HepG2 (cell line): ENCODE measurements at regions not wholly inside any gene's neighbourhood (a gene's known extent, or its start where the extent isn't known, plus 50 kb on each side); places are given as distances from the start of the nearest gene placed in this dataset.

Experiments
- ATAC-seq: fragments of 200-7000 bp; cut with Tn5 transposase; 3 replicates; pipeline ENCODE4 v1.9.1; 2020; ENCODE audit warnings: mild to moderate bottlenecking, moderate library complexity
- BruUV-seq: library from RNA; stranded (reverse); fragments of 400-500 nt; replicated peaks from 2 replicates; lab custom pipeline; 2021; lab: Mats Ljungman, UMichigan
- CTCF ChIA-PET: fragments of 300-600 bp; formaldehyde crosslinking; extraction: SDS; loops from one replicate; lab custom pipeline; 2021; ENCODE audit warnings: low total read pairs, inconsistent platforms, low intra/inter-chr PET ratio; lab: Yijun Ruan, JAX
- POLR2A ChIA-PET: fragments of 350-600 bp; sonication (Branson Sonifier 250); formaldehyde crosslinking; loops from one replicate; lab custom pipeline; 2020; ENCODE audit warnings: antibody characterized with exemption, inconsistent platforms; lab: Yijun Ruan, JAX
- DNase-seq: peaks from one replicate; pipeline ENCODE4 v3.0.0-alpha.2; 2015; ENCODE audit warnings: low spot score
- FAIRE-seq: peaks from 3 replicates; lab custom pipeline; 2011; peaks lifted over from hg19 to GRCh38; lab: Jason Lieb, UNC
- H2AFZ ChIP-seq: one replicate; pipeline ENCODE4 v1.6.1; 2011; ENCODE audit warnings: low read length, inconsistent platforms
- H3K27ac ChIP-seq: fragments of 300-600 bp; 3 replicates; pipeline ENCODE4 v1.8.0; 2011; ENCODE audit warnings: mixed run types, mild to moderate bottlenecking, mixed read lengths, low read length, inconsistent platforms; ENCODE audit not compliant: insufficient read depth; ENCODE audit errors: extremely low read length
- H3K27me3 ChIP-seq, 2 experiments: fragments of 200-600 bp in 1 of 2; 2 replicates in 1 of 2; 3 replicates in 1 of 2; pipeline versions ENCODE4 v1.6.0 to v1.8.0; 2011; ENCODE audit warnings: low read length in 2 of 2, mild to moderate bottlenecking in 2 of 2, moderate library complexity in 2 of 2, inconsistent platforms in 1 of 2; ENCODE audit not compliant: insufficient read depth in 2 of 2, control insufficient read depth in 1 of 2
- H3K36me3 ChIP-seq, 2 experiments: fragments of 200-600 bp in 1 of 2; replicated peaks in 1 of 2; 2 replicates in 1 of 2; 3 replicates in 1 of 2; pipeline versions ENCODE4 v1.5.1 to v1.8.0; 2011; ENCODE audit warnings: low read length in 2 of 2, inconsistent platforms in 1 of 2; ENCODE audit not compliant: insufficient read depth in 2 of 2, control insufficient read depth in 1 of 2
- H3K4me1 ChIP-seq: 2 replicates; pipeline ENCODE4 v1.5.1; 2012; ENCODE audit warnings: low read length, inconsistent platforms; ENCODE audit not compliant: insufficient read depth
- H3K4me2 ChIP-seq: 2 replicates; pipeline ENCODE4 v1.6.0; 2011; ENCODE audit warnings: low read depth, low read length, inconsistent platforms
- H3K4me3 ChIP-seq, 3 experiments: fragments of 200-600 bp in 1 of 3; sonication (generic), shearing (Covaris generic) in 1 of 3; replicated peaks in 1 of 3; 2 replicates each; pipeline ENCODE4 v1.5.1; 2011 to 2016; ENCODE audit warnings: low read length in 3 of 3, inconsistent platforms in 2 of 3, low read depth in 2 of 3, mild to moderate bottlenecking in 2 of 3, control low read depth in 1 of 3, mixed read lengths in 1 of 3; ENCODE audit not compliant: insufficient read depth in 1 of 3
- H3K79me2 ChIP-seq: one replicate; pipeline ENCODE4 v1.6.1; 2011; ENCODE audit warnings: low read length, inconsistent platforms; ENCODE audit not compliant: insufficient read depth
- H3K9ac ChIP-seq: 2 replicates; pipeline ENCODE4 v1.6.0; 2011; ENCODE audit warnings: mild to moderate bottlenecking, low read depth, low read length, inconsistent platforms; ENCODE audit not compliant: insufficient read depth
- H3K9me3 ChIP-seq: 2 replicates; pipeline ENCODE4 v1.5.1; 2012; ENCODE audit warnings: mild to moderate bottlenecking, low read length
- H4K20me1 ChIP-seq: 2 replicates; pipeline ENCODE4 v1.6.0; 2011; ENCODE audit warnings: inconsistent platforms, mild to moderate bottlenecking, low read length, moderate library complexity; ENCODE audit not compliant: insufficient read depth
- HOXA3 ChIP-seq: sonication (generic); formaldehyde crosslinking; IDR thresholded peaks from 2 replicates; pipeline ENCODE4 v1.5.0; 2020; ENCODE audit warnings: missing genetic modification reagents
- MAFF ChIP-seq: IDR thresholded peaks from 2 replicates; pipeline ENCODE4 v1.6.1; 2011; ENCODE audit warnings: low read depth, low read length, improper control_type of control experiment
- ZFYVE20 ChIP-seq: sonication (generic); formaldehyde crosslinking; IDR thresholded peaks from 2 replicates; pipeline ENCODE4 v1.8.0; 2023; ENCODE audit warnings: low read depth, mild to moderate bottlenecking, moderate library complexity, missing genetic modification reagents, borderline replicate concordance
- ZNF563 ChIP-seq: sonication (generic); formaldehyde crosslinking; IDR thresholded peaks from 2 replicates; pipeline ENCODE4 v1.8.0; 2022; ENCODE audit warnings: mild to moderate bottlenecking, moderate library complexity, missing genetic modification reagents
- WGBS: methylation state at CpG from one replicate; pipeline ENCODE4 v1.1.6; 2017; ENCODE audit warnings: low lambda C conversion rate; 5-methylcytosine and 5-hydroxymethylcytosine counted together
- in situ Hi-C: cut with HindIII; loops from 2 replicates; pipeline ENCODE4 v1.10.0; 2017; ENCODE audit warnings: low pct_unique_long_range_greater_than_20kb; ENCODE audit not compliant: extremely low pct_ligation_motif_present
- intact Hi-C: fragments of 100-400 bp; cut with micrococcal nuclease; formaldehyde crosslinking; loops from one replicate; pipeline ENCODE4 v1.10.0; 2022; ENCODE audit not compliant: unreplicated experiment

GRCh38 chr12:89789862-89790261, 81.2 kb upstream of the ATP2B1 start:
- 0% methylated on average over 1 of the region's 1 CpG for WGBS
- H3K9ac ChIP-seq, result no peak overlapping the region
- intact Hi-C loops, result loop anchor here (5.0 kb wide), 1 partner anchor 1372 kb away; no protein-coding TSS in a partner anchor
- no peak overlapping the region for H3K27ac ChIP-seq
- H3K27me3 ChIP-seq, result no peaks in the 10 kb centered on the region
- H3K4me1 ChIP-seq, result no peaks in the 10 kb centered on the region
- no peak for FAIRE-seq
- ChIA-PET CTCF (no interaction called here), POLR2A (no interaction called here)
- in situ Hi-C loops, result no loop called here
- TF ChIP-seq HOXA3, result no peak
- H3K79me2 ChIP-seq, result no peaks in the 10 kb centered on the region
- ATAC-seq, result no peak
- no peak overlapping the region for H3K4me3 ChIP-seq
- no peak overlapping the region for H3K4me2 ChIP-seq
- H4K20me1 ChIP-seq, result no peaks in the 10 kb centered on the region
- DNase-seq, result no peak
- peaks cover 14% of the 10 kb centered on the region for H3K9me3 ChIP-seq
- H3K36me3 ChIP-seq, result no peaks in the 10 kb centered on the region
- BruUV-seq, result no TSS peak
- no peak overlapping the region for H2AFZ ChIP-seq

GRCh38 chr12:89787763-89788162, 79.1 kb upstream of the ATP2B1 start:
- no peak overlapping the region for H3K4me2 ChIP-seq
- intact Hi-C loops, result no loop called here
- no peaks in the 10 kb centered on the region for H3K79me2 ChIP-seq
- H3K27me3 ChIP-seq, result no peaks in the 10 kb centered on the region
- no peak for ATAC-seq
- H3K36me3 ChIP-seq, result no peaks in the 10 kb centered on the region
- no peaks in the 10 kb centered on the region for H3K4me1 ChIP-seq
- CTCF ChIA-PET, result no interaction called here
- WGBS, result 0% methylated on average over 2 of the region's 2 CpGs
- H3K27ac ChIP-seq, result no peak overlapping the region
- no peak overlapping the region for H2AFZ ChIP-seq
- POLR2A ChIA-PET, result no interaction called here
- in situ Hi-C loops, result no loop called here
- FAIRE-seq, result no peak
- H3K9me3 ChIP-seq, result peaks cover 14% of the 10 kb centered on the region
- TF ChIP-seq MAFF (no peak), ZNF563 (CRISPR knock-in tag) (no peak), ZFYVE20 (CRISPR knock-in tag) (no peak)
- no peaks in the 10 kb centered on the region for H4K20me1 ChIP-seq
- no peak overlapping the region for H3K4me3 ChIP-seq
- DNase-seq, result no peak
- BruUV-seq, result no TSS peak
- no peak overlapping the region for H3K9ac ChIP-seq
